ENCODE measurements at regions not wholly inside any gene's neighbourhood (a gene's known extent, or its start where the extent isn't known, plus 50 kb on each side); places are given as distances from the start of the nearest gene placed in this dataset.
"Not testable (repeated sequence)": the region's sequence is repeated elsewhere in the genome, so short reads cannot be mapped to it uniquely, and the experiment has no call there.

- TF ChIP-seq EP300 (IDR thresholded peaks at IDR 0.05; ENCODE audit: borderline replicate concordance in 1 of 2, control insufficient read depth in 1 of 2, low read depth in 2 of 2, low read length in 2 of 2); YY1 (IDR thresholded peaks at IDR 0.05; ENCODE audit: low read depth, low read length); CTCF (IDR thresholded peaks at IDR 0.05 in 2 of 3, conservative IDR thresholded peaks at IDR 0.05 in 1 of 3; ENCODE audit: control insufficient read depth in 2 of 3, extremely low read depth in 1 of 3, insufficient read depth in 1 of 3, low read depth in 3 of 3, low read length in 3 of 3); NFYB (IDR thresholded peaks at IDR 0.05; ENCODE audit: insufficient read depth, low read depth, low read length); HCFC1 (IDR thresholded peaks at IDR 0.05; ENCODE audit: low read length): not testable (repeated sequence)
Measured at GRCh38 chr10:28402611-28403073, 99.8 kb upstream of the MPP7 start.

All from GM12878 (cell line).